Transverse colon (tissue), 4 donors: ENCODE measurements at regions not wholly inside any gene's neighbourhood (a gene's known extent, or its start where the extent isn't known, plus 50 kb on each side); places are given as distances from the start of the nearest gene placed in this dataset.

Experiments used
- EP300 ChIP-seq: sonication (generic); formaldehyde crosslinking; IDR thresholded peaks from one replicate; pipeline ENCODE4 v1.6.1; 2017; ENCODE audit warnings: antibody characterized with exemption, low read depth
- POLR2A ChIP-seq: fragments of 450-650 bp; IDR thresholded peaks from one replicate; pipeline ENCODE4 v1.6.1; 2016; ENCODE audit warnings: antibody characterized with exemption, mild to moderate bottlenecking, moderate library complexity
- POLR2AphosphoS5 ChIP-seq, 3 donors: sonication (generic); formaldehyde crosslinking; IDR thresholded peaks; one replicate each; pipeline ENCODE4 v1.6.1; 2016; ENCODE audit warnings: antibody characterized with exemption in 3 of 3
- TF ChIP-seq, protein P1 (sequence below), 5 experiments: fragments of 200-600 bp in 3 of 5; fragments of 450-650 bp in 2 of 5; sonication (generic) in 3 of 5; IDR thresholded peaks; 1 replicate in 2 of 5; 2 replicates in 3 of 5; pipeline ENCODE4 v1.5.1; 2016 to 2017; ENCODE audit warnings: antibody characterized with exemption in 5 of 5, inconsistent platforms in 3 of 5, mild to moderate bottlenecking in 2 of 5, moderate library complexity in 1 of 5

DNA sequence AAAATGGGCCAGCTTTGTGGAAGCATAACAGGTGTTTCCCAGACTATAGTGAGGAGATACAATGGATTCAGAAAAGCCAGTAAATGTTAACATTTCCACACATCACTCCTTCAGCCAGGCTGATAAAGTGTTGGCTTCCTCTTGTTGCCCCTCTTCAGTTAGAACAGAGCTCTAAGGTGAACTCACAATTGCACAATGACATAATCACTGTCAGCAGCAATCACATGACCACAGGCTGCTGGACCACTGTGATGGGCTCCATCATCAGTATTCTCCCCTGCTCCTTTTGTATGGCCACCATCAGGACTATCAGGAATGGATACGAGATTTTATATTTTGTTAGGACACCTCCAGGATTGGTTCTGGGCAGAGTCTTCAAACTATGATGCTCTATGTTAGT is 849.4 kb upstream of the GHITM start:
- TF ChIP-seq, protein P1, sequence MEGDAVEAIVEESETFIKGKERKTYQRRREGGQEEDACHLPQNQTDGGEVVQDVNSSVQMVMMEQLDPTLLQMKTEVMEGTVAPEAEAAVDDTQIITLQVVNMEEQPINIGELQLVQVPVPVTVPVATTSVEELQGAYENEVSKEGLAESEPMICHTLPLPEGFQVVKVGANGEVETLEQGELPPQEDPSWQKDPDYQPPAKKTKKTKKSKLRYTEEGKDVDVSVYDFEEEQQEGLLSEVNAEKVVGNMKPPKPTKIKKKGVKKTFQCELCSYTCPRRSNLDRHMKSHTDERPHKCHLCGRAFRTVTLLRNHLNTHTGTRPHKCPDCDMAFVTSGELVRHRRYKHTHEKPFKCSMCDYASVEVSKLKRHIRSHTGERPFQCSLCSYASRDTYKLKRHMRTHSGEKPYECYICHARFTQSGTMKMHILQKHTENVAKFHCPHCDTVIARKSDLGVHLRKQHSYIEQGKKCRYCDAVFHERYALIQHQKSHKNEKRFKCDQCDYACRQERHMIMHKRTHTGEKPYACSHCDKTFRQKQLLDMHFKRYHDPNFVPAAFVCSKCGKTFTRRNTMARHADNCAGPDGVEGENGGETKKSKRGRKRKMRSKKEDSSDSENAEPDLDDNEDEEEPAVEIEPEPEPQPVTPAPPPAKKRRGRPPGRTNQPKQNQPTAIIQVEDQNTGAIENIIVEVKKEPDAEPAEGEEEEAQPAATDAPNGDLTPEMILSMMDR (IDR thresholded peaks at IDR 0.05): no peak
- TF ChIP-seq POLR2AphosphoS5 (IDR thresholded peaks at IDR 0.05) (no peak), POLR2A (no peak), EP300 (no peak)
